Inflammatory macrophage treated with lipopolysaccharide for 1 hour (primary cell): ENCODE measurements at regions not wholly inside any gene's neighbourhood (a gene's known extent, or its start where the extent isn't known, plus 50 kb on each side); places are given as distances from the start of the nearest gene placed in this dataset.

Experiments used
- DNase-seq, 2 donors: peaks; one replicate each; pipeline ENCODE4 v3.0.0-alpha.2; 2020 to 2022

- DNase-seq, result peak; percentile 48 to 68
Observed at GRCh38 chr2:8472545-8473323, 209.1 kb upstream of the ID2 start.

- no peak for DNase-seq
Observed at GRCh38 chr2:8475349-8476031, 206.4 kb upstream of the ID2 start.

- peak; percentile 71 to 74 for DNase-seq
Observed at GRCh38 chr2:8477552-8478470, 204.0 kb upstream of the ID2 start.

- no peak for DNase-seq
Observed at GRCh38 chr2:8478471-8478793, 203.4 kb upstream of the ID2 start.

- DNase-seq, result no peak
Observed at GRCh38 chr2:8479298-8479697, 202.6 kb upstream of the ID2 start.

GRCh38 chr2:8480915-8481314, 200.9 kb upstream of the ID2 start:
- DNase-seq, result peak in 1 of 2 donors; percentile 26

GRCh38 chr2:8481463-8482009, 200.3 kb upstream of the ID2 start:
- DNase-seq, result no peak

DNA sequence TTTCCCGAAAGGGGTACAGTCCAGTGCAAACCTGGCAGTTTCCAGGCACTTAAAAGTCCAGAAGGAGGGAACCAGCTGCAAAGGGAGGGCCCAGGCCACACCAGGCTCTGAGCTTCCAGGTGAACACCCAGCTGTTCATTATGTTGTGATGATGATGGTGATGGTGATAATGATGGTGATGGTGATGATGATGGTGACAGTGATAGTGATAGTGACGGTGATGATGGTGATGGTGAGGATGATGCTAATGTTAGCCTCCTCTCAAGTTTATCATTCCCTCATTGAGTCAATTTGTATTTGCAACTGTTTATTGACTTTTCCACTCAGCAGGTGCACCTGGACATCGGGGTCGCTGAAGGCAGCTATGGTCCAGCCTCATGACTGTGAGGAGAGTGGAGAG, 199.4 kb upstream of the ID2 start:
- DNase-seq, result no peak

DNA sequence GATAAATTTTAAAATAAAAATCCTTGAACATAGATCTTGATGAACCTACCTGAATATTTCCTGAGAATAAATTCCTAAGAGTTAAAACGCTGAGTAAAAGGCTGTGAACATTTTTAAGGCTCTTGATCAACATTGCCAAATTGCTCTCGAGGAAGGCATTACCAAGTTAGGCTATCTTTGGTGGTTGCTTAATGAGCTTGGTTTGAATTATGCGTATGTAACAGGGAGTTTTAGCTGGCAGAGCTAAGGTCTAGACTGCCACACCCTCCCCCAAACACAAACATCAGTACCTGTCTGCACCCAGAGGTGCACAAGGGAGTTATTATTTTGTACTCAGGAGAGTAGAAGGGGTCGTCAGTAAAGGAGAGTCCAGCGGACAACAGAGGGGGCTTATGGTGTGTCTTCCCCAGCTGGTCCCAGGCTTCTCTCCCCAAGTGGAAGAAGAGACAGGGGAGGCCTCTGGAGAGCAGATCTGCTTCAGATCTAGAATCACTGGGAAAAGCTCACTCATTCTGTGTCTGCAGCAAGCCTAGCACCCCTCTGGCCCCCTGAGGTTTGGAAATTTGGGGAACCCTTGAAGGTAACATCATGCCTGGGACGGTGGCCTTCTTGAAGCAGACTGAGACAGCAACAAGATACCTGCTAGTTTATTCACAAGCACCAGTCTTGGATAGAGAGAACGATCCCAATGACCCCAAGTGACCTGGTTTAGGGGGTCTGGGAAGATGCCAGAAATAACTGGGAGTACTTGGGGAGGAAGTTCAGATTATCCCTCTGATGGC, 197.2 kb upstream of the ID2 start:
- DNase-seq, result no peak

DNA sequence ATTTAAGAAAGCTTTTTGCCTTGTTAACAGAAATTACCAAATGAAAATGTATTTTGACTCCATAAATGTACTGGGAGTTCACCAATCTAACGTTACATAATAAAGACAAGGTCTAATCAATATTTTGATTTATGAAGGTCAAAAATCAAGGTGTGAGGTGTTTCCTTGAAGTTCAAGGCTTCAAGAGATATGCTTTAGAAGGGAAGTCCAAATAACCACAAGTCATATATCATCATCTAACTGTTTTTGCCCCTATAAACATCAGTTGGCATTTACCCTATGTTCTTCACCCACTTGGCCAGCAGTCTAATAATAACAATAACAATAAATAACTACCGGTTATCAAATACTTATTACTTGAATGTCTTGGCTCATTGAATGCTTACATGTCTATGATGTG, 196.1 kb upstream of the ID2 start:
- no peak for DNase-seq

- DNase-seq, result no peak
Observed at GRCh38 chr2:8486141-8486540, 195.7 kb upstream of the ID2 start.

DNA sequence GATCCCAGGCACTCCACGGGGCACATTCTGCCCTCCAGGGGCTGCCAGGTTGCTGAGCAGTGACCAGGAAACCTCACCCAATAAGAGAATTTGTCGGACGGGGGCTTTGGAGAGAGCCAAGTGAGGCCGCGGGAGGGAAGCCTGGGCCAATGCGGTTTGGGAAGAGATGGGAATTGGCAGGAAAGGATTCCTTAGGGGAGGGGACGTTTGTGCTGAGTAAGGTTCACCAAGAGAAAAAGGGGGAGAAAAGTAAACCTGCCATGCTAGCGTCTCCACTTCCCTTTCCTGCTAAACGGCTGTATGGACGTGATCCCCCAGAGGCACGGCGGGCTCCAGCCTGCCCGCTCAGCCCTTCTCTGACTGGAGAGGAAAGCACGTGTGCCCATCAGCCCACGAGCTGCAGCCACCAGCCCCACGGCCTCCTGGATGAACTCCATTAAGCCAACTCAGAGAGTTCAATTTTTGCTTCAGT, 194.4 kb upstream of the ID2 start:
- no peak for DNase-seq

- DNase-seq, result peak; percentile 63 to 75
Observed at GRCh38 chr2:8488001-8488738, 193.7 kb upstream of the ID2 start.

DNA sequence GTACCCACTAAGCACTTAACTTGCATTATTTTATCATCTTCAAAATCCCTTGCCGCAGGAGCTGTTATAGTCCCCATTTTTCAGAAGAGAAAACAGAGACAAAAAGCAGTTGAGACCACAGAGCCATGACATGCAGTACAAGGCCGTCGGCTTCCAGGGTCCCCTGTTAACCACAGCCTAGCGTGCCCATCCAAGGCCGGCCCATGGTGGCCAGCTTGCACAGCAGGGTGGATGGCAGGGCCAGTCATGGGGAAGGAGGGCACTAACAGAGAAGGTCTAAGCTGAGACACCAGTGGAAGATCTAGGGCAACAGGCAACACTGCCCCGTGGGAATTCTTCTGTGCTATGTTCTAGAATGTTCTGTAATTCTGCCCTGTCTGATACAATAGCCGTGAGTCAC, 192.6 kb upstream of the ID2 start:
- no peak for DNase-seq

GRCh38 chr2:8489751-8490150, 192.1 kb upstream of the ID2 start:
- no peak for DNase-seq

DNA sequence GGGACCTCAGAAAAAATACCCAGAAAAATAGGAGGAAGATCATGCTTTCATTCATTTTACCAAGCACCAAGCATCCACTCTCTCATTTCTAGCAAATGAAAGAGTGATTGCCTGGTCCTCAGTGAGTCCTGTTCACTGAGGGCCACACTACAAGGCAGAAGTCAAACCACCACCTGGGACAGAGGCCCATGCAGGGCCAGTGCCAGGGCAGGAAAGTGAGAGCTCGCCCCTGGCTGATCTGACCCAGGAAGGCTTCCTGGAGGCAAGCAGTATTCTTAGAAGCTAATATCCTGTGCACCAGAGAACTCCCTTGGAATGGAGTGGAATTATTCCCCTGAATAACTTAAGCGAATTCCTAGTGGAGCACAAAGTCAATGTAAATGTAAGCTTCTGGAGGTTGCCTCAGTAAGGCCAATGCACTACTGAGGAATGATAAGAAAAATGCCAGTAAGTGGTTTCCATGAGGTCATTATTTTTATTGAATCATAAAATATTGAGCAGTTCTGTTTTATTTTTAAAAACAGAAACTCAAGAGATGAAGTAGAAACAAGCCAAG, 191.6 kb upstream of the ID2 start:
- DNase-seq, result no peak

DNA sequence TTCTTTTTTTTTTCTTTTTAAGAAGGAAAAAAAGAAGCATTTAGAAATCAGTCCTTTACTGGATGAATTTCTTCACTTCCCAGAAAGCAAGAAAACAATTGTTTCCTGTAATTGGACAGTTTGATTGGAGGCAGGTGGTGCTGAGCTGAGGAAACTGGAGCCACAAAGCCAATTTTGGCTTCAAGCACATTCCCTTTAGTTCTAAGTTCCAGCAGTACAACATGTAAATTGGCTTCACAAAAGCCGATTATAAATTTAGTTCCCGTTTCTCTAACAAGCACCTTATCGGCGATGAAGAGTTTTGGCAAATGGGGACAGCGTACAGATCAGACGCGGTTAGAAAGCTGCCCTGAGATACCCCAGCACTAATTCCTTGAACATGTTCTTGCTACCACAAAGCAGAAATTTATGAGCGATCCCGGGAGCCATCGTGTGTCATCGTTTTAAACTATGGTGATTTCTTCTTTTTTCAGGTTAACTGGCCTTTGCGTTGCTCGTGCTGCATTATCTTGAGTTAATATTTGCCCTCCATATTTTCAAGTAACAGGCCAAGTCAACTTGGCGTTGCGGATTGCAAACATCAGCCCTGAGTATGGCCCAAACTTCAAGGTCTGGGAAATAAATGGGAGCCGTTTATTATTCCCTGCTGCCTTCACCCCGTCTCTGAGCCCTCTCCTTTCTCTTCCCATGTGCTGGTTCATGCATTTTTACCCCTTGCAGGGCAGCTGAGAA, 190.4 kb upstream of the ID2 start:
- DNase-seq, result no peak

DNA sequence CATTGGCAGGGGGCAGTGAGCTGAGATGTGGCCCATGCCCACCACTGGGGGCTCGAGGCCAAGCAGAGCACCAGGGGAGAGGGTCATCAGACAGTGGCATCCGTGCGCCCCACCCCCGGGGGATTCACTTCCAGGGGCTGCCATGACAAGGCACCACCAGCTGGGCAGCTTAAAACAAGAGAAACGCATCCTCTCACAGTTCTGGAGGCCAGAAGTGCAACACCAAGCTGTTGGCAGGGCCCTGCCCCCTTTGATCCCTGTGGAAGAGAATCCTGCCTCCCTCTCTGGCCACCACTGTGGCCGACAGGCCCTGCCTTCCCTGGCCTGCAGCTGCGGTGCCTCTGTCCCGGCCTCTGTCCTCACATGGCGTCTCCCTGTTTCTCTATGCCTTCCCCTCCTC, 187.7 kb upstream of the ID2 start:
- no peak for DNase-seq

DNA sequence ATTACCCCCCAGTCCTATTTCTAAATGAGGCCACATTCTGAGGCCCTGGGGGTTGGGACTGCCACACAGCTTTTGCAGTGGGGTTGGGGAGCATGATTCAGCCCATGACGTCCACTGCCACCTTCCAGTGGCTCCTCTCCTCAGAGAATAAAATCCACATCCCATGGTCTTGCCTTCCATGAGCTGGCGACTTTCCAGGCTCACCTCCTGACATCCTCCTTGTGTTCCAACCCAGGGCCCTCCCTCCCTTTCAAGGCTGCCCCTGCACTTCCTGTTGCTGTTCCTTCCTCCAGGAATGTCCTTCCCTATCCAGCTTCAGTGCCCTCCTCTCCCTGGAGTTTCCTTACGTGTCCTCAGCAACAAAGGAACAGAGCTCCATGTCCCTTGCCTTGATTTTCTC, 187.3 kb upstream of the ID2 start:
- no peak for DNase-seq

GRCh38 chr2:8495189-8495989, 186.5 kb upstream of the ID2 start:
- DNase-seq, result no peak
